ENCODE measurements at regions not wholly inside any gene's neighbourhood (a gene's known extent, or its start where the extent isn't known, plus 50 kb on each side); places are given as distances from the start of the nearest gene placed in this dataset.

DNA sequence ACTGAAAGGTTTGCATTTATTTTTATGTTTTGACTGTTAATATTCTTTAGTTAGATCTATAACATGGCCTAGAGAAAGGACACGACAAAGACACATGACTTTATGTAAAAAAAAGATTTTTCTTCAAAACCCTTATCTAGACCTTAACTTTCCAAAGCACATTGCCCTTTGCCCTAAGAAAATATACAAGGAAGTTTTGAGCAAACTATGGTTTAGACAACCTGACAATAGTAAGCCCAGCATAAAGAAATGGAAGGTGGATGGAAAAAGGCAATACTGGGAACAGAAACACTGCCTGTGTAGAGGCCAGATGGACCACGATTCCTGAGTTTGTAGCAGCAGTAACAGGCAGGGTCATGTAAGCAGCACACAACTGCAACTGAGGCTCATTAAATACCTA is 724.0 kb downstream of the GALC start:
- H4K5ac ChIP-seq (ENCODE audit: low read depth, low read length) = no peak overlapping the region
- dilution Hi-C loops (cut with HindIII; ENCODE audit: low sequenced_read_pairs, unreplicated experiment) = no loop called here
- in situ Hi-C loops (cut with MboI; ENCODE audit: low sequenced_read_pairs) = no loop called here
- no peak overlapping the region for H3K4ac ChIP-seq (ENCODE audit: low read depth, low read length)
- H4K91ac ChIP-seq (ENCODE audit: insufficient read depth, low read depth, low read length) = no peak overlapping the region
- no peak overlapping the region for H3K4me3 ChIP-seq (ENCODE audit: insufficient read depth, low read depth, low read length)
- no peak overlapping the region for H2AK5ac ChIP-seq (ENCODE audit: low read depth, low read length)
- H2AFZ ChIP-seq (replicated peaks; ENCODE audit: low read length, poor library complexity) = no peak overlapping the region
- TF ChIP-seq MXI1 (IDR thresholded peaks at IDR 0.05; ENCODE audit: borderline replicate concordance, low read depth, low read length) = no peak
- no peak for TF ChIP-seq FOS (IDR thresholded peaks at IDR 0.05; ENCODE audit: low read depth, low read length)
- TF ChIP-seq, protein P1, sequence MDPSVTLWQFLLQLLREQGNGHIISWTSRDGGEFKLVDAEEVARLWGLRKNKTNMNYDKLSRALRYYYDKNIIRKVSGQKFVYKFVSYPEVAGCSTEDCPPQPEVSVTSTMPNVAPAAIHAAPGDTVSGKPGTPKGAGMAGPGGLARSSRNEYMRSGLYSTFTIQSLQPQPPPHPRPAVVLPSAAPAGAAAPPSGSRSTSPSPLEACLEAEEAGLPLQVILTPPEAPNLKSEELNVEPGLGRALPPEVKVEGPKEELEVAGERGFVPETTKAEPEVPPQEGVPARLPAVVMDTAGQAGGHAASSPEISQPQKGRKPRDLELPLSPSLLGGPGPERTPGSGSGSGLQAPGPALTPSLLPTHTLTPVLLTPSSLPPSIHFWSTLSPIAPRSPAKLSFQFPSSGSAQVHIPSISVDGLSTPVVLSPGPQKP (IDR thresholded peaks at IDR 0.05; ENCODE audit: borderline replicate concordance, low read depth, low read length) = no peak
- TF ChIP-seq, protein P2, sequence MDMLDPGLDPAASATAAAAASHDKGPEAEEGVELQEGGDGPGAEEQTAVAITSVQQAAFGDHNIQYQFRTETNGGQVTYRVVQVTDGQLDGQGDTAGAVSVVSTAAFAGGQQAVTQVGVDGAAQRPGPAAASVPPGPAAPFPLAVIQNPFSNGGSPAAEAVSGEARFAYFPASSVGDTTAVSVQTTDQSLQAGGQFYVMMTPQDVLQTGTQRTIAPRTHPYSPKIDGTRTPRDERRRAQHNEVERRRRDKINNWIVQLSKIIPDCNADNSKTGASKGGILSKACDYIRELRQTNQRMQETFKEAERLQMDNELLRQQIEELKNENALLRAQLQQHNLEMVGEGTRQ (IDR thresholded peaks at IDR 0.05; ENCODE audit: low read depth, low read length) = no peak
- TF ChIP-seq BHLHE40 (IDR thresholded peaks at IDR 0.05; ENCODE audit: low read depth, low read length) = no peak
- no peak for TF ChIP-seq POLR2A (IDR thresholded peaks at IDR 0.05; ENCODE audit: low read depth, low read length)
- TF ChIP-seq RFX5 (IDR thresholded peaks at IDR 0.05; ENCODE audit: low read depth, low read length) = no peak
- no peak for TF ChIP-seq NFE2L2 (IDR thresholded peaks at IDR 0.05; ENCODE audit: low read depth, low read length)
- TF ChIP-seq MAZ (IDR thresholded peaks at IDR 0.05; ENCODE audit: borderline replicate concordance, low read depth, low read length) = no peak
- H3K18ac ChIP-seq (ENCODE audit: low read depth, low read length) = no peak overlapping the region
- no CpG with 5 or more reads among the region's 2 CpGs for WGBS, 2 experiments (ENCODE audit: extremely low coverage in 2 of 2, insufficient read length in 1 of 2)
- no peak overlapping the region for H2AK9ac ChIP-seq (replicated peaks; ENCODE audit: low read depth, low read length, poor library complexity)
- no peak overlapping the region for H3K14ac ChIP-seq (replicated peaks; ENCODE audit: low read depth, low read length)
- no peak overlapping the region for H3K9ac ChIP-seq (ENCODE audit: low read depth, low read length)
- CTCF ChIA-PET = no interaction called here
- POLR2A ChIA-PET (ENCODE audit: unreplicated experiment) = no interaction called here
- ATAC-seq (ENCODE audit: low read depth) (no peak), DNase-seq (no peak)
- H3K9me3 ChIP-seq (ENCODE audit: control insufficient read depth, insufficient read depth, low read length) = peaks cover 4% of the 10 kb centered on the region; the same call in 1 of the 2 replicates
- H2BK120ac ChIP-seq (ENCODE audit: low read depth, low read length) = no peak overlapping the region
- H3K27ac ChIP-seq (ENCODE audit: insufficient read depth, low read length) = no peak overlapping the region
- H4K20me1 ChIP-seq (ENCODE audit: insufficient read depth, low read length) = no peaks in the 10 kb centered on the region
- no peak overlapping the region for H3K23ac ChIP-seq (ENCODE audit: low read depth, low read length)
- H2BK5ac ChIP-seq (ENCODE audit: low read depth, low read length, poor library complexity, severe bottlenecking) = no peak overlapping the region
- H3K4me1 ChIP-seq (ENCODE audit: control insufficient read depth, insufficient read depth, low read length) = no peaks in the 10 kb centered on the region
- no peak overlapping the region for H2BK15ac ChIP-seq (ENCODE audit: low read depth, low read length)
- no peaks in the 10 kb centered on the region for H3K36me3 ChIP-seq (ENCODE audit: control insufficient read depth, insufficient read depth, low read length)
- intact Hi-C loops (cut with micrococcal nuclease) = no loop called here
- no TSS peak for BruUV-seq (replicated peaks)
- no peak overlapping the region for H3K4me2 ChIP-seq (ENCODE audit: low read depth, low read length)
- no peak overlapping the region for H4K8ac ChIP-seq (ENCODE audit: low read depth in 2 of 2, low read length in 2 of 2)
- no peaks in the 10 kb centered on the region for H3K79me1 ChIP-seq (ENCODE audit: low read depth in 1 of 2, low read length in 2 of 2)
- H3K27me3 ChIP-seq (ENCODE audit: control insufficient read depth, insufficient read depth, low read length) = no peaks in the 10 kb centered on the region
- no peak overlapping the region for H3K56ac ChIP-seq (ENCODE audit: extremely low read depth, insufficient read depth, low read length)
- no peak overlapping the region for H2BK20ac ChIP-seq (ENCODE audit: low read depth, low read length)
- no peaks in the 10 kb centered on the region for H3K9me1 ChIP-seq (ENCODE audit: insufficient read depth, low read length)

Measured in IMR-90 (cell line).